IMR-90 (cell line): ENCODE measurements at regions not wholly inside any gene's neighbourhood (a gene's known extent, or its start where the extent isn't known, plus 50 kb on each side); places are given as distances from the start of the nearest gene placed in this dataset.

Source experiments
- BHLHE40 ChIP-seq: fragments of 150-350 bp; IDR thresholded peaks from 2 replicates; pipeline ENCODE4 v1.6.1; 2016; ENCODE audit warnings: mild to moderate bottlenecking, low read depth, low read length
- TF ChIP-seq, protein P1 (sequence below): conservative IDR thresholded peaks from 2 replicates; pipeline ENCODE4 v1.5.1; 2012; ENCODE audit warnings: mild to moderate bottlenecking, low read depth, low read length, improper control_type of control experiment

DNA sequence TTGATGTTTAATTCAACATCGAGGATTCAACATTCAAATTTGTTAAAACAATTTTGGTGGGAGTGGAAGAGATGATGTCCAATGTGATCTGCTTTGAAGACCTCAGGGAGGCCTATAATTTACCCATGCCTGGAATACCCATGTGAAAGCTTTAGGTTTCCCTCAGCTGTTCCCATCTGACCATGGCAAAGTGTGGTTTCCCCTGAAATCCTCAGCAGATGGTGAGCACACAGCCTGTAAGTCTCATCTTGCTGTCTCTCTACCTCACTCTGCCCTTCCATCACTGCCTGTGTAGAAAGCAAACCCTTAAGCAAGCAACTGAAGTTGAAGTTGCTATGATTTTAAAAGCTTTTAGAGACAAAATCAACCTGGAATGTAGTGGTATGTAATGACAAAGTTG lies 80.1 kb upstream of the ATF3 start:
- TF ChIP-seq, protein P1, sequence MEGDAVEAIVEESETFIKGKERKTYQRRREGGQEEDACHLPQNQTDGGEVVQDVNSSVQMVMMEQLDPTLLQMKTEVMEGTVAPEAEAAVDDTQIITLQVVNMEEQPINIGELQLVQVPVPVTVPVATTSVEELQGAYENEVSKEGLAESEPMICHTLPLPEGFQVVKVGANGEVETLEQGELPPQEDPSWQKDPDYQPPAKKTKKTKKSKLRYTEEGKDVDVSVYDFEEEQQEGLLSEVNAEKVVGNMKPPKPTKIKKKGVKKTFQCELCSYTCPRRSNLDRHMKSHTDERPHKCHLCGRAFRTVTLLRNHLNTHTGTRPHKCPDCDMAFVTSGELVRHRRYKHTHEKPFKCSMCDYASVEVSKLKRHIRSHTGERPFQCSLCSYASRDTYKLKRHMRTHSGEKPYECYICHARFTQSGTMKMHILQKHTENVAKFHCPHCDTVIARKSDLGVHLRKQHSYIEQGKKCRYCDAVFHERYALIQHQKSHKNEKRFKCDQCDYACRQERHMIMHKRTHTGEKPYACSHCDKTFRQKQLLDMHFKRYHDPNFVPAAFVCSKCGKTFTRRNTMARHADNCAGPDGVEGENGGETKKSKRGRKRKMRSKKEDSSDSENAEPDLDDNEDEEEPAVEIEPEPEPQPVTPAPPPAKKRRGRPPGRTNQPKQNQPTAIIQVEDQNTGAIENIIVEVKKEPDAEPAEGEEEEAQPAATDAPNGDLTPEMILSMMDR: no peak
- TF ChIP-seq BHLHE40: no peak
